Spleen (tissue), 7 donors: ENCODE measurements at regions not wholly inside any gene's neighbourhood (a gene's known extent, or its start where the extent isn't known, plus 50 kb on each side); places are given as distances from the start of the nearest gene placed in this dataset.
"Not testable (repeated sequence)": the region's sequence is repeated elsewhere in the genome, so short reads cannot be mapped to it uniquely, and the experiment has no call there.

Experiments used
- CTCF ChIP-seq, 11 experiments: fragments of 200-600 bp in 7 of 11; fragments of 450-650 bp in 4 of 11; sonication (generic) in 4 of 11; IDR thresholded peaks in 8 of 11; conservative IDR thresholded peaks in 3 of 11; 1 replicate in 7 of 11; 2 replicates in 4 of 11; pipeline versions ENCODE4 v1.4.0 to v1.8.0; 2016 to 2021; ENCODE audit warnings: antibody characterized with exemption in 11 of 11, inconsistent platforms in 4 of 11, mild to moderate bottlenecking in 1 of 11
- POLR2AphosphoS5 ChIP-seq, 3 donors: sonication (generic); formaldehyde crosslinking; IDR thresholded peaks; one replicate each; pipeline ENCODE4 v1.5.1; 2017; ENCODE audit warnings: antibody characterized with exemption in 3 of 3
- donor health status: DM: no; HTN: no; CAD: no; lungs with moderate emphysema.
- donor health status: DM: no; HTN: no; CAD: no.
- donor health status: DM: no; HTN: no; CAD: no.

GRCh38 chr3:30480156-30480555 lies 126.2 kb upstream of the TGFBR2 start:
- TF ChIP-seq CTCF (IDR thresholded peaks at IDR 0.05 in 8 of 11, conservative IDR thresholded peaks at IDR 0.05 in 3 of 11); POLR2AphosphoS5 (IDR thresholded peaks at IDR 0.05): not testable (repeated sequence)
